ENCODE measurements at regions not wholly inside any gene's neighbourhood (a gene's known extent, or its start where the extent isn't known, plus 50 kb on each side); places are given as distances from the start of the nearest gene placed in this dataset.

DNA sequence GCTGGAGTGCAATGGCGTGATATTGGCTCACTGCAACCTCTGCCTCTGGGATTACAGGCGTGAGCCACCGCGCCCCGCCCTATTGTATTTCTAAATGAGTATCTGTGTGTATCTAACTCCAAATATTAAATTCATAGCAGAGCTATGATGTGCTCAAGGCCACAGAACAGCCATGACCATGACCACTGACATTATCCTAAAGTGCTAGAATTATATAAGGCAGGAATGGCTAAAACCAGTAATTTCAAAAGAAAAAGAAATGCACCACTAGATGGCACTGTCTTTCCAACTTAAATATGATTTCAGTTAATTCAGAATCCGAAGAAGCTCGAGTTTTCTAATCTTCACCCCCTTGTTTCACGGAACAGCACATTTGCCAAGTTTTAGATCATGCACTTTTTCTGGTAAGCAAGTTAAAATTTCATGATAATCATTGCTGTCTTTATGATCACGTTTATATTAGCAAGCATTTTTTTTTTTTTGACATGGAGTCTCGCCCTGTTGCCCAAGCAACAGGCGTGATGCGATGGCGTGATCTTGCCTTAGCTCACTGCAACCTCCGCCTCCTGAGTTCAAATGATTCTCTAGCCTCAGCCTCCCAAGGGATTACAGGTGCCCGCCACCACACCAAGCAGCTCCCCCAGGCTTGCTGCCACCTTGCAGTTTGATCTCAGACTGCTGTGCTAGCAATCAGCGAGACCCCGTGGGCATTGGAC, 65.3 kb downstream of the OR13A1 start:
- ATAC-seq (ENCODE audit: low read depth) (peak; percentile 77), DNase-seq (peak; percentile 52)
- POLR2A ChIA-PET (ENCODE audit: unreplicated experiment), result no interaction called here
- no TSS peak for BruUV-seq (replicated peaks)
- intact Hi-C loops (cut with micrococcal nuclease), result loop anchor here (1.0 kb wide), 1 partner anchor 318 kb away; no protein-coding TSS in a partner anchor
- Histone ChIP-seq H3K4me2 (ENCODE audit: low read depth, low read length) (peak overlapping the region; percentile 48), H2BK120ac (ENCODE audit: low read depth, low read length) (no peak overlapping the region), H2BK15ac (ENCODE audit: low read depth, low read length) (no peak overlapping the region), H4K20me1 (ENCODE audit: insufficient read depth, low read length) (no peaks in the 10 kb centered on the region), H3K9me1 (ENCODE audit: insufficient read depth, low read length) (no peaks in the 10 kb centered on the region), H3K56ac (ENCODE audit: extremely low read depth, insufficient read depth, low read length) (no peak overlapping the region), H4K8ac (ENCODE audit: low read depth in 2 of 2, low read length in 2 of 2) (no peak overlapping the region), H3K14ac (replicated peaks; ENCODE audit: low read depth, low read length) (no peak overlapping the region), H2AK5ac (ENCODE audit: low read depth, low read length) (no peak overlapping the region), H2BK20ac (ENCODE audit: low read depth, low read length) (no peak overlapping the region), H3K4me1 (ENCODE audit: control insufficient read depth, insufficient read depth, low read length) (no peaks in the 10 kb centered on the region), H2BK5ac (ENCODE audit: low read depth, low read length, poor library complexity, severe bottlenecking) (no peak overlapping the region), H3K18ac (ENCODE audit: low read depth, low read length) (no peak overlapping the region), H3K36me3 (ENCODE audit: control insufficient read depth, insufficient read depth, low read length) (no peaks in the 10 kb centered on the region), H2AK9ac (replicated peaks; ENCODE audit: low read depth, low read length, poor library complexity) (no peak overlapping the region), H4K91ac (ENCODE audit: insufficient read depth, low read depth, low read length) (no peak overlapping the region), H3K79me1 (ENCODE audit: low read depth in 1 of 2, low read length in 2 of 2) (no peaks in the 10 kb centered on the region), H3K27me3 (ENCODE audit: control insufficient read depth, insufficient read depth, low read length) (no peaks in the 10 kb centered on the region; the same call in 1 of the 2 replicates), H3K9ac (ENCODE audit: low read depth, low read length) (no peak overlapping the region), H3K4ac (ENCODE audit: low read depth, low read length) (no peak overlapping the region), H3K23ac (ENCODE audit: low read depth, low read length) (no peak overlapping the region), H2AFZ (replicated peaks; ENCODE audit: low read length, poor library complexity) (no peak overlapping the region), H3K4me3 (ENCODE audit: insufficient read depth, low read depth, low read length) (no peak overlapping the region), H3K27ac (ENCODE audit: insufficient read depth, low read length) (no peak overlapping the region), H3K9me3 (ENCODE audit: control insufficient read depth, insufficient read depth, low read length) (no peaks in the 10 kb centered on the region), H4K5ac (ENCODE audit: low read depth, low read length) (no peak overlapping the region)
- dilution Hi-C loops (cut with HindIII; ENCODE audit: low sequenced_read_pairs, unreplicated experiment), result no loop called here
- TF ChIP-seq SMC3 (IDR thresholded peaks at IDR 0.05; ENCODE audit: low read depth, low read length) (peak; percentile 25), NFE2L2 (IDR thresholded peaks at IDR 0.05; ENCODE audit: low read depth, low read length) (no peak), RAD21 (IDR thresholded peaks at IDR 0.05; ENCODE audit: low read length) (peak; percentile 52), USF2 (IDR thresholded peaks at IDR 0.05; ENCODE audit: low read depth, low read length) (no peak)
- TF ChIP-seq, protein P1, sequence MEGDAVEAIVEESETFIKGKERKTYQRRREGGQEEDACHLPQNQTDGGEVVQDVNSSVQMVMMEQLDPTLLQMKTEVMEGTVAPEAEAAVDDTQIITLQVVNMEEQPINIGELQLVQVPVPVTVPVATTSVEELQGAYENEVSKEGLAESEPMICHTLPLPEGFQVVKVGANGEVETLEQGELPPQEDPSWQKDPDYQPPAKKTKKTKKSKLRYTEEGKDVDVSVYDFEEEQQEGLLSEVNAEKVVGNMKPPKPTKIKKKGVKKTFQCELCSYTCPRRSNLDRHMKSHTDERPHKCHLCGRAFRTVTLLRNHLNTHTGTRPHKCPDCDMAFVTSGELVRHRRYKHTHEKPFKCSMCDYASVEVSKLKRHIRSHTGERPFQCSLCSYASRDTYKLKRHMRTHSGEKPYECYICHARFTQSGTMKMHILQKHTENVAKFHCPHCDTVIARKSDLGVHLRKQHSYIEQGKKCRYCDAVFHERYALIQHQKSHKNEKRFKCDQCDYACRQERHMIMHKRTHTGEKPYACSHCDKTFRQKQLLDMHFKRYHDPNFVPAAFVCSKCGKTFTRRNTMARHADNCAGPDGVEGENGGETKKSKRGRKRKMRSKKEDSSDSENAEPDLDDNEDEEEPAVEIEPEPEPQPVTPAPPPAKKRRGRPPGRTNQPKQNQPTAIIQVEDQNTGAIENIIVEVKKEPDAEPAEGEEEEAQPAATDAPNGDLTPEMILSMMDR (conservative IDR thresholded peaks at IDR 0.05; ENCODE audit: low read depth, low read length), result peak; percentile 57
- in situ Hi-C loops (cut with MboI; ENCODE audit: low sequenced_read_pairs), result no loop called here
- CTCF ChIA-PET, result interaction anchor here (0.6 to 1.4 kb wide), 10 partner anchors 10 to 1455 kb away, joined by 3 to 8 read pairs (median 4); no protein-coding TSS in a partner anchor
- 60% methylated on average over 6 of the region's 17 CpGs; no CpG with 5 or more reads in 1 of the 2 experiments for WGBS, 2 experiments (ENCODE audit: extremely low coverage in 2 of 2, insufficient read length in 1 of 2)
